ENCODE measurements at regions not wholly inside any gene's neighbourhood (a gene's known extent, or its start where the extent isn't known, plus 50 kb on each side); places are given as distances from the start of the nearest gene placed in this dataset.
"Not testable (repeated sequence)": the region's sequence is repeated elsewhere in the genome, so short reads cannot be mapped to it uniquely, and the experiment has no call there.

DNA sequence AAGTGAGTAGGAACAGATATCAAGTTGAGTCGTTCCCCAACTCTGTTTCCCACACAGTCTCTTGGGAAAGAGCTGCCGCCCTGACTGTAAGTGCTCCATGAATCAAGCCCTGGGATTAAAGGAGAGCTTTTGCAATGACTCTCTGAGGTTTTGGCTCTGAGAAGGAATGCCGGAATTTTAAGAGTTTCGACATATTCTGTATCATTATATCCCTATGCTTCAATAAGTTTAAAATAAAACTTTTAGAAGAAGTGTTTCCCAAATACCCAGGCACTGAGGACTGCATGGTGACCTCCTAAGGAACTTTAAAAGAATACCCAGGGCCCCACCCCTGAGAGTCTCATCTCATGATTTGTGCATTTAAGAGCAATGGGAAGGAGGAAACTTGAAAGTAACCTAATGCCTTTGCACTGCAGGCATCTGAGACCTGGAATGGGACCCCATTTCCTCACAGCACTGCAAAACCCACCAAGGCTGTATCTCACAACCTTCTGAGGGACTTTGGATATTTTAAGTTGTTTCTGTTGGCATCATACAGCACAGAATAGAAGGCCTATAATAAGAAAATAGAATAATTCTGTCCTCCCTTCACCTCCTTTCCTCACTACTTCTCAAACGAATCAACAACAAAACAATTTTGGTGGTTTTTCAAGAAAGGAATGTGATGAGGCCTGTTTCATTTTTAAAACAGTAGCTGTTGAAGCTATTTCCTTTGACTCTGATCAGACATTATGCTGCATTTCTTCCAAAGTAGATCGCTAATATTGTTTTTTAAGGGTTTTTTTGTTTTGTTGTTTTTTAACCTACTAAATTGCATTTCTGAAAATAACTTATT, 121.2 kb downstream of the GASK1B start:
- DNase-seq = no peak

DNA sequence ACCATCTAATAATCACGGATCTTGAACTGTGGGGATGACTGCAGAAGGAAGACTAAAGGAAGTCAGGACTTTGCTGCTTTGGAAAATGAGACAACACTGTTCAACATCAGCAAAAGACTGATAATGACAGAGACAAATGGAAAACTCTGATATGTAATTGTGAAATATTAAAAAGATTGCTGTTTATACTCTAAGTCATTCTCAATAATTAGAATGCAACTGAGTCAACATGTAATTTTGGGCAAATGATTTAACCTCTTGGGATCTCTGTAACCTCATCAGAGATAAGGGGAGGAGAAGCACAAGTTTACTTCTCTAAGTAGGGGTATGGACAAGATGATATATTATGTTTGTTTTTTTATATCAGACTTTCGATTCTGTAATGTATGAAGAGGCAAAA, 121.9 kb downstream of the GASK1B start:
- no peak for DNase-seq

DNA sequence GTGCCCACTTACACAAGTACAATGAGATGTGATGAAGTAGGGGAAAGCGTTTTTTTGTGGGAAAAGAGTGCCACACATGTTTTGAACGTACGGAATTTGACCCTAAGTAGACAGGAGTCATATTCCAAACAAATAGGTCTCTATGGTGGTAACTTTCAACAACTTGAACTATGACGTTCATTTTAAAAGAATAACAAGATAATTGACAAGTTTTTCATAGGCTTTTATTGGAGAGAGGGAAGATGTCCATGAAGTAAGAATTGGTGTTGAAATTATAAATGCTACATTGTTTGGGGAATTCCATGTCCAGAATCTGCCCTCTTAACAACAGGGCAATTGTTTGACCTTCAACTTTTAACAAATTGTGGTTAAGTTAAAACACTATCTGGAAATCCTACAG, 126.5 kb downstream of the GASK1B start:
- no peak for DNase-seq

- no peak for DNase-seq
Measured at GRCh38 chr4:158043971-158044618, 128.7 kb downstream of the GASK1B start.

DNA sequence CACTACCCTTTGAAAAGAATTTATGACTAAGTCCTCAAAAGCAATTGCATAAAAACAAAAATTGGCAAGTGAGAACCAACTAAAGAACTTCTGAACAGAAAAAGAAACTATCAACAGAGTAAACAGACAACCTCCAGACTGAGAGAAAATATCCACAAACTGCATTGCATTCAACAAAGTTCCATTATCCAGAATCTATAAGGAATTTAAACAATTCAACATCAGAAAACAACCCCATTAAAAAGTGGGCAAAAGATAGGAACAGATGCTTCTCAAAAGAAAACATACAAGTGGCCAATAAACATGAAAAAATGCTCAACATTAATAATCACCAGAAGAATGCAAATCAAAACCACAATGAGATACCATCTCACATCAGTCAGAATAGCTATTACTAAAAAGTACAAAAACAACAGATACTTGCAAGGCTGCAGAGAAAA, 130.2 kb downstream of the GASK1B start:
- DNase-seq = no peak

DNA sequence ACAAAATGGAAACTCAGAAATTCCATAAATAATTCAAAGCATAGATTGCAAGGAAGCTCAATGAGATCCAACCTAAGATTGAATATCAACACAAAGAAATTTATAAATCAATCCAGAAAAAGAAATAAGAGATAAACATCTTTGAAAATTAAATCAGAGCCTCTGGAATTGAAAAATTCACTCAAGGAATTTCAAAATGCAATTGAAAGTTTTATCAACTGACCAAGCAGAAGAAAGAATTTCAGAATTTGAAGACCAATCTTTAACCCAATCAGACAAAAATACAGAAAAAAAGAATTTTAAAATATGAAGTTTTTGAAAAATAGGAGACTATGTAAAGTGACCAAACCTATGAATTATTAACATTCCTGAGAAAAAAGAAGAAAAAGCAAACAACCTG, 134.1 kb downstream of the GASK1B start:
- DNase-seq = no peak

DNA sequence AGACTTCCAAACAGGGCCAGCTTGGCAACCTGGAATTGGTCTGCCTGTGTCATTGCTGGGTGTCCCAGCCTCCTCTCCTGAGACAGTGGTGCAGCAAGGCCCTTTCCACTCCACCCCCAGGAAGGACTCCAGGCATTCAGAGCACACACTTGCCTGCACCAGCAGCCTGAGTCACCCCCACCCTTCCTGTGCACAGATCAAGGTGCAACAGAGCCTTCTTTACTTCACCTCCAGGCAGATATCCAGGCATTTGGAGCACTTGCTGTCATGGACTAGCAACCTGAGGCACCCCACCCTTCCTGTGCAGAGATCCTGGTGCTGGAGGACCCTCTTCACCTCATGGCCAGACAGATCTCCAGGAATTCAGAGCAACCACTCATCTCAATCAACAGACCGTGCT, 135.8 kb downstream of the GASK1B start:
- no peak for DNase-seq

DNA sequence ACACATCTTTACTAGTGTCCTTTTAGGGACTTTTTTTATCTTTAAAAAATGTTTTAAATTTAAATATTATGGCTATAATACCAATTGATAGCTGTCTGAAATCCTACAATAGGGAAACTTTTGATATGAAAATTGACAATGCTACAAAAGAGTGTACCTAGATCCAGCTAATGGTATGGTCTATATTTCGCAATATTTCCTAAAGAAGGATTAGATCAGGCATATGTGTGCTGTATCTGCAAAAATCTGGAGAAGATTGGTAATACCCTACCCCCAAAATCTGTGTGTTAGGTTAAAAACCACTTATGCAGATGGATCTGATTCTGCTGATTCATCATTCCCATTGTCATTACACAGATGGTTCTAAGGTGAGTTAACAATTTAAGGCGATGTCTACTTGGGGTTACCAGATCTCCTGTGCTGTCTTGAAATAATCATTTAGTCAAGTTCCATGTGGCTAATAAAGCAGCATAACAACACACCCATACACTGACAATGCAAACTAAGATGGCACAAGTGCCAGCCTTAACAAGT, 137.1 kb downstream of the GASK1B start:
- no peak for DNase-seq

- DNase-seq = no peak
Measured at GRCh38 chr4:158033416-158034120, 139.3 kb downstream of the GASK1B start.

- DNase-seq = no peak
Measured at GRCh38 chr4:158032733-158033415, 140.0 kb downstream of the GASK1B start.

- not testable (repeated sequence) for DNase-seq
Measured at GRCh38 chr4:158028381-158028780, 144.4 kb downstream of the GASK1B start.

- no peak for DNase-seq
Measured at GRCh38 chr4:158025131-158025530, 147.7 kb downstream of the GASK1B start.

GRCh38 chr4:158020734-158021346, 152.0 kb downstream of the GASK1B start:
- DNase-seq = no peak

GRCh38 chr4:158020176-158020575, 152.6 kb downstream of the GASK1B start:
- DNase-seq = no peak

- DNase-seq = no peak
Measured at GRCh38 chr4:158018831-158019230, 154.0 kb downstream of the GASK1B start.

DNA sequence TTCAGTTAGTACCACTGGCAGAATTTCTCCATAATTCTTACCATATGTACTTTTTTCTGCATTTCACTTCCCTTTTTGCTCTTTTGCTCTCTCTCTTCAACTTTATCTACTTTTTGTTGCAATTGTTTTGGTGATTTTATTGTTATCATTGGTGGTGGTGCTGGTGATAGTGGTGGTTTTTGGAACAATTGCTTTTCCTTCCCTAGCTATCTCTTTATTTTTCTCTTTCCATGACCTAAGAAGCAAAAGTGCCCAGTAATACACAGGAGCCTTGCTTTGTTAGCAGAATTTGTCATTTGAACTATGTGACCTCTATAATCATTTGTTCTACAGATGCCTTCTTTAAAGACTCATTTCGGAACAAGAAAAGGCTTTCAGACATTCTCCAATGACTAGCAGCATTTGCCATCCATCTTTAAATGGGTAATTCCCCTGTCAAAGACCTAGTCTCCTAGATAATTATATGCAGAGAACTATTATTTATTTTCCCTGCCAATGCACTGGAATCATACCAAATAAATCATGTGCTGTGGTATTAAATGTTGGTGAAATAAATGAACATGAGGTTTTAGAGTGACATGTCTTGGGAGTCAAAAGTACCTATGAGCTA, 154.5 kb downstream of the GASK1B start:
- DNase-seq = no peak

DNA sequence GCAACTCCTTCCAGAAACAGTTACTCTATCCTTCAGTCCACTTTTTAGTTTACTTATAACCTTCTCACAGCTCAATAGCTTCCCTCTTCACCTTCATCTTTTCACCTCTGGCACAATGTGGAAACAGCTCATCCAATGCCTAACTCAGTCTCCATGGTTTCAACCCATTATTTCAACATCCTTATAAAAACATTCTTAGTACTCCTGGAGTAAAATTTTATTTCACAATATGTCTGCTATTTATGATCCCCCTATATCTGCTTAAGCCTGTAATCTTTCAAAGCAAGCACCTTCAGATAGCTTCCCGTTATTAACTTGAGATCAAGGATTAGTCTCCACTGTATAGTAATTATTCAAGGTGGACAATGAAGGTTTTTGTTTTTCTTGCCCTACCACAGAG, 156.3 kb downstream of the GASK1B start:
- DNase-seq = no peak

DNA sequence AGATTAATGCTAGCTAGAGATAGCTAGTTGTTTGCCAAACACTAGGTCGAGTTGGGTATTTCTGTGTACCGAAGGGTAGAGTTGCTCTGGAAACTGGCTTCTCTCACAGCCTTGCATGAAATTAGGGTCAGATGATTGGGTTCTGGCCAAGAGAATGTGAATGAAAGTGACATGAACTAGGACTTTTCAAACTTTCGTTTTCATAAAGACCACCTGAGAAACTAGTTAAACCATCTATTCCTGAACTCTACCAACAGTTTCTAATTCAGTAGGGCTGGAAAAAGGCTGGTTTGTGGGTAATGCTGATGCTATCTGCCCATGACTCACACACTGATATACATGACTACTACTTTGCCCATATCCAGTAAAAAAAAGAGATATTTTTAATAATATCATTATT, 157.6 kb downstream of the GASK1B start:
- DNase-seq = no peak

DNA sequence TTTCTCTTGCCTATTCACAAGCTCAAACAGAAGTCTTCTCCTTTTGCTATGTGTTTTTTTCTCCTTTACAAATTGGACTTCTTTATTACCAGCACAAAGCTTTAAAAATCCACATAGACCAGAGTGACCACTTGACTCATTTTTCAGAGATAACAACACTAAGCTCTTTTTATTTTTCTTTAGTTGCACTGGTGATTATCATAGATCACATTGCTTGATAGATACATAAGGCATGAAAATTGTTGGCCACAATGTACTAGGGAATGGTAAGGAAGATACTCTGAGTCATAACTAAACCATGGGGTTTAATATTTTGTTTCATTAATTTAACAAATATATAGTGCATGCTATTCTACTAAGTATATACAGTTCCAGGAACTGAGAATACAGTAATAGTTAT, 159.0 kb downstream of the GASK1B start:
- no peak for DNase-seq

- no peak for DNase-seq
Measured at GRCh38 chr4:158010361-158010760, 162.5 kb downstream of the GASK1B start.

- DNase-seq = no peak
Measured at GRCh38 chr4:158008551-158009218, 164.1 kb downstream of the GASK1B start.
